ENCODE measurements at regions not wholly inside any gene's neighbourhood (a gene's known extent, or its start where the extent isn't known, plus 50 kb on each side); places are given as distances from the start of the nearest gene placed in this dataset.

- H3K36me3 ChIP-seq (ENCODE audit: low read depth), result no peaks in the 10 kb centered on the region
- in situ Hi-C loops (cut with MboI), result no loop called here
- WGBS, 2 experiments (ENCODE audit: low coverage in 1 of 2, low lambda C conversion rate in 2 of 2, missing lambda C conversion rate in 2 of 2), result 92 to 95% methylated on average over 4 of the region's 4 CpGs
- H3K27ac ChIP-seq, result no peak overlapping the region
- H3K9me2 ChIP-seq (ENCODE audit: insufficient read depth), result no peaks in the 10 kb centered on the region
- no peaks in the 10 kb centered on the region for H3K79me2 ChIP-seq (ENCODE audit: insufficient read depth)
- no peaks in the 10 kb centered on the region for H3K27me3 ChIP-seq (replicated peaks; ENCODE audit: insufficient read depth)
- peaks cover 12% of the 10 kb centered on the region for H3K4me1 ChIP-seq (ENCODE audit: insufficient read depth)
- no peaks in the 10 kb centered on the region for H3K9me3 ChIP-seq (ENCODE audit: low read depth)
- H2AFZ ChIP-seq, result no peak overlapping the region
- H3F3A ChIP-seq (ENCODE audit: insufficient read depth), result peaks cover 9% of the 10 kb centered on the region; the same call in 1 of the 2 replicates
- no peak overlapping the region for H3K9ac ChIP-seq
- no peak for DNase-seq
- no peak overlapping the region for H3K4me3 ChIP-seq
- TF ChIP-seq EZH2 (IDR thresholded peaks at IDR 0.05; ENCODE audit: insufficient read depth, poor library complexity, severe bottlenecking), result no peak
- no peak for TF ChIP-seq EZH2phosphoT487 (IDR thresholded peaks at IDR 0.05; ENCODE audit: insufficient read depth, low read depth)
- H4K20me1 ChIP-seq (ENCODE audit: insufficient read depth), result no peaks in the 10 kb centered on the region
- H3K4me2 ChIP-seq (ENCODE audit: unreplicated experiment), result no peak overlapping the region
These were observed 83.7 kb downstream of the TMEM30B start for GRCh38 chr14:61197416-61197815.

GRCh38 chr14:61196792-61197191 lies 84.3 kb downstream of the TMEM30B start:
- Histone ChIP-seq H3F3A (ENCODE audit: insufficient read depth) (peaks cover 9% of the 10 kb centered on the region; the same call in 1 of the 2 replicates), H3K9me2 (ENCODE audit: insufficient read depth) (no peaks in the 10 kb centered on the region), H3K9me3 (ENCODE audit: low read depth) (no peaks in the 10 kb centered on the region), H3K36me3 (ENCODE audit: low read depth) (no peaks in the 10 kb centered on the region), H3K27ac (no peak overlapping the region), H3K9ac (no peak overlapping the region), H2AFZ (no peak overlapping the region), H3K27me3 (replicated peaks; ENCODE audit: insufficient read depth) (no peaks in the 10 kb centered on the region), H3K4me2 (ENCODE audit: unreplicated experiment) (no peak overlapping the region), H4K20me1 (ENCODE audit: insufficient read depth) (no peaks in the 10 kb centered on the region), H3K4me1 (ENCODE audit: insufficient read depth) (peaks cover 13% of the 10 kb centered on the region), H3K4me3 (no peak overlapping the region), H3K79me2 (ENCODE audit: insufficient read depth) (no peaks in the 10 kb centered on the region)
- in situ Hi-C loops (cut with MboI), result no loop called here
- WGBS, 2 experiments (ENCODE audit: low coverage in 1 of 2, low lambda C conversion rate in 2 of 2, missing lambda C conversion rate in 2 of 2), result 61 to 74% methylated on average over 3 of the region's 3 CpGs
- no peak for DNase-seq
- TF ChIP-seq EZH2 (IDR thresholded peaks at IDR 0.05; ENCODE audit: insufficient read depth, poor library complexity, severe bottlenecking) (no peak), EZH2phosphoT487 (IDR thresholded peaks at IDR 0.05; ENCODE audit: insufficient read depth, low read depth) (no peak)

- no peak for TF ChIP-seq EZH2phosphoT487 (IDR thresholded peaks at IDR 0.05; ENCODE audit: insufficient read depth, low read depth)
- no peak for TF ChIP-seq EZH2 (IDR thresholded peaks at IDR 0.05; ENCODE audit: insufficient read depth, poor library complexity, severe bottlenecking)
- WGBS, 2 experiments (ENCODE audit: low coverage in 1 of 2, low lambda C conversion rate in 2 of 2, missing lambda C conversion rate in 2 of 2), result 90 to 94% methylated on average over 2 of the region's 2 CpGs
These were observed 85.1 kb downstream of the TMEM30B start for GRCh38 chr14:61196034-61196433.

GRCh38 chr14:61193476-61193875 lies 87.7 kb downstream of the TMEM30B start:
- H3F3A ChIP-seq (ENCODE audit: insufficient read depth), result peaks cover 19% of the 10 kb centered on the region
- H3K27ac ChIP-seq, result no peak overlapping the region
- no peaks in the 10 kb centered on the region for H3K9me2 ChIP-seq (ENCODE audit: insufficient read depth)
- no peaks in the 10 kb centered on the region for H3K36me3 ChIP-seq (ENCODE audit: low read depth)
- no peaks in the 10 kb centered on the region for H3K27me3 ChIP-seq (replicated peaks; ENCODE audit: insufficient read depth)
- in situ Hi-C loops (cut with MboI), result no loop called here
- 90 to 97% methylated on average over 1 of the region's 1 CpG for WGBS, 2 experiments (ENCODE audit: low coverage in 1 of 2, low lambda C conversion rate in 2 of 2, missing lambda C conversion rate in 2 of 2)
- H3K4me2 ChIP-seq (ENCODE audit: unreplicated experiment), result no peak overlapping the region
- H3K79me2 ChIP-seq (ENCODE audit: insufficient read depth), result no peaks in the 10 kb centered on the region
- DNase-seq, result no peak
- no peaks in the 10 kb centered on the region for H4K20me1 ChIP-seq (ENCODE audit: insufficient read depth)
- no peak overlapping the region for H2AFZ ChIP-seq
- no peak overlapping the region for H3K4me3 ChIP-seq
- TF ChIP-seq EZH2phosphoT487 (IDR thresholded peaks at IDR 0.05; ENCODE audit: insufficient read depth, low read depth) (no peak), EZH2 (IDR thresholded peaks at IDR 0.05; ENCODE audit: insufficient read depth, poor library complexity, severe bottlenecking) (no peak)
- no peak overlapping the region for H3K9ac ChIP-seq
- H3K9me3 ChIP-seq (ENCODE audit: low read depth), result no peaks in the 10 kb centered on the region
- H3K4me1 ChIP-seq (ENCODE audit: insufficient read depth), result peaks cover 19% of the 10 kb centered on the region

More at GRCh38 chr14:61196034-61196433, 85.1 kb downstream of the TMEM30B start:
- H3K9ac ChIP-seq, result no peak overlapping the region
- no peaks in the 10 kb centered on the region for H3K79me2 ChIP-seq (ENCODE audit: insufficient read depth)
- no peaks in the 10 kb centered on the region for H4K20me1 ChIP-seq (ENCODE audit: insufficient read depth)
- H2AFZ ChIP-seq, result no peak overlapping the region
- DNase-seq, result no peak
- no peaks in the 10 kb centered on the region for H3K36me3 ChIP-seq (ENCODE audit: low read depth)
- in situ Hi-C loops (cut with MboI), result no loop called here
- no peaks in the 10 kb centered on the region for H3K9me3 ChIP-seq (ENCODE audit: low read depth)
- no peaks in the 10 kb centered on the region for H3K9me2 ChIP-seq (ENCODE audit: insufficient read depth)
- H3K27ac ChIP-seq, result no peak overlapping the region
- peaks cover 13% of the 10 kb centered on the region for H3K4me1 ChIP-seq (ENCODE audit: insufficient read depth)
- H3K4me3 ChIP-seq, result no peak overlapping the region
- no peaks in the 10 kb centered on the region for H3K27me3 ChIP-seq (replicated peaks; ENCODE audit: insufficient read depth)
- H3K4me2 ChIP-seq (ENCODE audit: unreplicated experiment), result no peak overlapping the region
- H3F3A ChIP-seq (ENCODE audit: insufficient read depth), result peaks cover 9% of the 10 kb centered on the region; the same call in 1 of the 2 replicates

GRCh38 chr14:61192989-61193388 lies 88.1 kb downstream of the TMEM30B start:
- peak; percentile 39 for DNase-seq
- no peaks in the 10 kb centered on the region for H3K79me2 ChIP-seq (ENCODE audit: insufficient read depth)
- H3K4me3 ChIP-seq, result no peak overlapping the region
- H3K9me2 ChIP-seq (ENCODE audit: insufficient read depth), result no peaks in the 10 kb centered on the region
- TF ChIP-seq EZH2 (IDR thresholded peaks at IDR 0.05; ENCODE audit: insufficient read depth, poor library complexity, severe bottlenecking), result no peak
- H2AFZ ChIP-seq, result no peak overlapping the region
- H3K27ac ChIP-seq, result no peak overlapping the region
- no peaks in the 10 kb centered on the region for H4K20me1 ChIP-seq (ENCODE audit: insufficient read depth)
- in situ Hi-C loops (cut with MboI), result no loop called here
- H3F3A ChIP-seq (ENCODE audit: insufficient read depth), result peaks cover 19% of the 10 kb centered on the region
- H3K9ac ChIP-seq, result no peak overlapping the region
- no peaks in the 10 kb centered on the region for H3K9me3 ChIP-seq (ENCODE audit: low read depth)
- peaks cover 19% of the 10 kb centered on the region for H3K4me1 ChIP-seq (ENCODE audit: insufficient read depth)
- no peaks in the 10 kb centered on the region for H3K36me3 ChIP-seq (ENCODE audit: low read depth)
- H3K4me2 ChIP-seq (ENCODE audit: unreplicated experiment), result peak overlapping the region; percentile 32
- no peaks in the 10 kb centered on the region for H3K27me3 ChIP-seq (replicated peaks; ENCODE audit: insufficient read depth)

All from GM23248 (cell line).